ENCODE measurements at regions not wholly inside any gene's neighbourhood (a gene's known extent, or its start where the extent isn't known, plus 50 kb on each side); places are given as distances from the start of the nearest gene placed in this dataset.
"Not testable (repeated sequence)": the region's sequence is repeated elsewhere in the genome, so short reads cannot be mapped to it uniquely, and the experiment has no call there.

DNA sequence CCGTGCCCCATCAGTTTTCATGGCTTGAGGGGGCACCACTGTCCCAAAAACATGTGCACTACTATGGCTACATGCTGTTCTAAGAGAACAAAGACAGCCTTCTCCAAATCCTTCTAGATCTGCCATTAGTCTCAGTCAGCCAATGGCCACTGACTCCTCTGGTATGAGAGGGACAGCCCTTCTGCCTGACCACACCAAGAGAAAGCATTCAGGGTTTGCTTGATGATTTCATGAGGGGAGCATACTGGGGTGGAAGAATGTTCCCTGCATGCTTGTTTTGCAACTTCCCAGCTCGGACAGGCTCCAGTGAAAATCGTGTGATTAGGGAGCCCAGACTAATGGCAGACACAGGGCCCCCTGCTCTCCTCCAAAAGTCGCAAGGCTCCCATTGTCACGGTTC lies 199.6 kb upstream of the ALG10B start:
- TF ChIP-seq, protein P1, sequence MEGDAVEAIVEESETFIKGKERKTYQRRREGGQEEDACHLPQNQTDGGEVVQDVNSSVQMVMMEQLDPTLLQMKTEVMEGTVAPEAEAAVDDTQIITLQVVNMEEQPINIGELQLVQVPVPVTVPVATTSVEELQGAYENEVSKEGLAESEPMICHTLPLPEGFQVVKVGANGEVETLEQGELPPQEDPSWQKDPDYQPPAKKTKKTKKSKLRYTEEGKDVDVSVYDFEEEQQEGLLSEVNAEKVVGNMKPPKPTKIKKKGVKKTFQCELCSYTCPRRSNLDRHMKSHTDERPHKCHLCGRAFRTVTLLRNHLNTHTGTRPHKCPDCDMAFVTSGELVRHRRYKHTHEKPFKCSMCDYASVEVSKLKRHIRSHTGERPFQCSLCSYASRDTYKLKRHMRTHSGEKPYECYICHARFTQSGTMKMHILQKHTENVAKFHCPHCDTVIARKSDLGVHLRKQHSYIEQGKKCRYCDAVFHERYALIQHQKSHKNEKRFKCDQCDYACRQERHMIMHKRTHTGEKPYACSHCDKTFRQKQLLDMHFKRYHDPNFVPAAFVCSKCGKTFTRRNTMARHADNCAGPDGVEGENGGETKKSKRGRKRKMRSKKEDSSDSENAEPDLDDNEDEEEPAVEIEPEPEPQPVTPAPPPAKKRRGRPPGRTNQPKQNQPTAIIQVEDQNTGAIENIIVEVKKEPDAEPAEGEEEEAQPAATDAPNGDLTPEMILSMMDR (IDR thresholded peaks at IDR 0.05), result no peak
- Mint-ChIP-seq H3K4me1 (ENCODE audit: low read depth) (no peaks in the 10 kb centered on the region), H3K9me3 (ENCODE audit: low read depth) (peaks cover 67% of the 10 kb centered on the region), H3K36me3 (ENCODE audit: low read depth) (no peaks in the 10 kb centered on the region), H3K27me3 (ENCODE audit: low read depth) (no peaks in the 10 kb centered on the region), H3K4me3 (ENCODE audit: unreplicated experiment) (no peak overlapping the region), H3K27ac (ENCODE audit: unreplicated experiment) (no peak overlapping the region)
- no peak for DNase-seq (ENCODE audit: low spot score)

GRCh38 chr12:38118632-38119031 lies 197.9 kb upstream of the ALG10B start:
- no peak for DNase-seq (ENCODE audit: low spot score)
- TF ChIP-seq, protein P1 (IDR thresholded peaks at IDR 0.05), result no peak
- Mint-ChIP-seq H3K27me3 (ENCODE audit: low read depth) (no peaks in the 10 kb centered on the region), H3K4me3 (ENCODE audit: unreplicated experiment) (no peak overlapping the region), H3K27ac (ENCODE audit: unreplicated experiment) (no peak overlapping the region), H3K36me3 (ENCODE audit: low read depth) (no peaks in the 10 kb centered on the region), H3K4me1 (ENCODE audit: low read depth) (no peaks in the 10 kb centered on the region), H3K9me3 (ENCODE audit: low read depth) (peaks cover 59% of the 10 kb centered on the region)

GRCh38 chr12:38120438-38120837 lies 196.1 kb upstream of the ALG10B start:
- no peaks in the 10 kb centered on the region for H3K36me3 Mint-ChIP-seq (ENCODE audit: low read depth)
- H3K4me1 Mint-ChIP-seq (ENCODE audit: low read depth), result no peaks in the 10 kb centered on the region
- no peak overlapping the region for H3K27ac Mint-ChIP-seq (ENCODE audit: unreplicated experiment)
- H3K27me3 Mint-ChIP-seq (ENCODE audit: low read depth), result no peaks in the 10 kb centered on the region
- TF ChIP-seq, protein P1 (IDR thresholded peaks at IDR 0.05), result no peak
- H3K4me3 Mint-ChIP-seq (ENCODE audit: unreplicated experiment), result no peak overlapping the region
- peaks cover 59% of the 10 kb centered on the region for H3K9me3 Mint-ChIP-seq (ENCODE audit: low read depth)
- no peak for DNase-seq (ENCODE audit: low spot score)

- not testable (repeated sequence) for H3K4me1 Mint-ChIP-seq (ENCODE audit: low read depth); H3K4me3 Mint-ChIP-seq (ENCODE audit: unreplicated experiment); H3K27me3 Mint-ChIP-seq (ENCODE audit: low read depth); DNase-seq (ENCODE audit: low spot score); H3K36me3 Mint-ChIP-seq (ENCODE audit: low read depth); H3K27ac Mint-ChIP-seq (ENCODE audit: unreplicated experiment)
- peaks cover 55% of the 10 kb centered on the region for H3K9me3 Mint-ChIP-seq (ENCODE audit: low read depth)
These were observed 193.5 kb upstream of the ALG10B start for GRCh38 chr12:38123028-38123427.

GRCh38 chr12:38123566-38124246 lies 192.9 kb upstream of the ALG10B start:
- Mint-ChIP-seq H3K4me3 (ENCODE audit: unreplicated experiment) (no peak overlapping the region), H3K9me3 (ENCODE audit: low read depth) (peaks cover 52% of the 10 kb centered on the region), H3K36me3 (ENCODE audit: low read depth) (no peaks in the 10 kb centered on the region), H3K4me1 (ENCODE audit: low read depth) (no peaks in the 10 kb centered on the region), H3K27me3 (ENCODE audit: low read depth) (no peaks in the 10 kb centered on the region), H3K27ac (ENCODE audit: unreplicated experiment) (no peak overlapping the region)
- TF ChIP-seq, protein P1 (IDR thresholded peaks at IDR 0.05), result no peak
- DNase-seq (ENCODE audit: low spot score), result no peak

All from chondrocyte (in vitro differentiated cells).